HEK293 (cell line): ENCODE measurements at regions not wholly inside any gene's neighbourhood (a gene's known extent, or its start where the extent isn't known, plus 50 kb on each side); places are given as distances from the start of the nearest gene placed in this dataset.

Source experiments
- SP2 ChIP-seq: fragments of 450-650 bp; formaldehyde crosslinking; IDR thresholded peaks from 2 replicates; pipeline ENCODE4 v1.5.1; 2016; ENCODE audit warnings: missing biosample characterization, missing genetic modification characterization
- TF ChIP-seq, protein P1 (sequence below): fragments of 450-650 bp; formaldehyde crosslinking; IDR thresholded peaks from 2 replicates; pipeline ENCODE4 v1.5.1; 2016; ENCODE audit warnings: missing biosample characterization, missing genetic modification characterization

DNA sequence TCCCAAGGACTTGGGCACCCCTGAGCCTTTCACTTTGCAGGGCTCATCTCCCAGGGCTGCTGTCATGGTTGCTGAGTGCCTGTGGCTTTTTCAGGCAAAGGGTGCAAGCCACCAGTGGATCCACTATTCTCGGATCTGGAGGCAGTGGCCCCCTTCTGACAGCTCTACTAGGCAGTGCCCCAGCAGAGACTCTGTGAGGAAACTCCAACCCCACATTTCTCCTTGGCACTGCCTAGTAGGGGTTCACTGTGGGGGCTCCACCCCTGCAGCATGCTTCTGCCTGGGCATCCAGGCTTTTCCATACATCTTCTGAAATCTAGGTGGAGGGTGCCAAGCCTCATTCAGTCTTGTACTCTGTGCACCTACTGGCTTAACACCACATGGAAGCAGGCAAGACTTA lies 675.0 kb upstream of the MBL2 start:
- TF ChIP-seq, protein P1, sequence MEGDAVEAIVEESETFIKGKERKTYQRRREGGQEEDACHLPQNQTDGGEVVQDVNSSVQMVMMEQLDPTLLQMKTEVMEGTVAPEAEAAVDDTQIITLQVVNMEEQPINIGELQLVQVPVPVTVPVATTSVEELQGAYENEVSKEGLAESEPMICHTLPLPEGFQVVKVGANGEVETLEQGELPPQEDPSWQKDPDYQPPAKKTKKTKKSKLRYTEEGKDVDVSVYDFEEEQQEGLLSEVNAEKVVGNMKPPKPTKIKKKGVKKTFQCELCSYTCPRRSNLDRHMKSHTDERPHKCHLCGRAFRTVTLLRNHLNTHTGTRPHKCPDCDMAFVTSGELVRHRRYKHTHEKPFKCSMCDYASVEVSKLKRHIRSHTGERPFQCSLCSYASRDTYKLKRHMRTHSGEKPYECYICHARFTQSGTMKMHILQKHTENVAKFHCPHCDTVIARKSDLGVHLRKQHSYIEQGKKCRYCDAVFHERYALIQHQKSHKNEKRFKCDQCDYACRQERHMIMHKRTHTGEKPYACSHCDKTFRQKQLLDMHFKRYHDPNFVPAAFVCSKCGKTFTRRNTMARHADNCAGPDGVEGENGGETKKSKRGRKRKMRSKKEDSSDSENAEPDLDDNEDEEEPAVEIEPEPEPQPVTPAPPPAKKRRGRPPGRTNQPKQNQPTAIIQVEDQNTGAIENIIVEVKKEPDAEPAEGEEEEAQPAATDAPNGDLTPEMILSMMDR = no peak
- no peak for TF ChIP-seq SP2 (tag by site-specific recombination)
